ENCODE measurements at regions not wholly inside any gene's neighbourhood (a gene's known extent, or its start where the extent isn't known, plus 50 kb on each side); places are given as distances from the start of the nearest gene placed in this dataset.

GRCh38 chr5:130890610-130891009 is 274.4 kb downstream of the HINT1 start (continued):
- TF ChIP-seq CTCF (conservative IDR thresholded peaks at IDR 0.05; ENCODE audit: low read depth in 2 of 2) (no peak), EZH2 (IDR thresholded peaks at IDR 0.05; ENCODE audit: low read depth, unreplicated experiment) (no peak), STAT1 (IDR thresholded peaks at IDR 0.05; ENCODE audit: unreplicated experiment) (no peak)

GRCh38 chr5:130885691-130886090 is 279.4 kb downstream of the HINT1 start:
- Histone ChIP-seq H2AFZ (no peak overlapping the region), H3K27me3 (ENCODE audit: insufficient read depth) (no peaks in the 10 kb centered on the region), H3F3A (replicated peaks; ENCODE audit: low read depth) (no peaks in the 10 kb centered on the region), H3K4me3 (no peak overlapping the region), H3K9me2 (ENCODE audit: insufficient read depth) (no peaks in the 10 kb centered on the region), H3K79me2 (replicated peaks; ENCODE audit: insufficient read depth) (no peaks in the 10 kb centered on the region), H3K4me2 (no peak overlapping the region), H3K4me1 (ENCODE audit: insufficient read depth) (no peaks in the 10 kb centered on the region), H3K27ac (ENCODE audit: low read depth) (no peak overlapping the region), H3K36me3 (ENCODE audit: insufficient read depth) (no peaks in the 10 kb centered on the region), H4K20me1 (replicated peaks; ENCODE audit: insufficient read depth) (no peaks in the 10 kb centered on the region; the same call in 1 of the 2 replicates)
- ATAC-seq (no peak), DNase-seq (ENCODE audit: low spot score) (no peak)
- no peaks in the 10 kb centered on the region for H3K36me3 Mint-ChIP-seq (ENCODE audit: low read depth)
- no peak overlapping the region for H3K27ac Mint-ChIP-seq
- H3K4me1 Mint-ChIP-seq = peaks cover 10% of the 10 kb centered on the region; the same call in 2 of the 3 replicates
- H3K27me3 Mint-ChIP-seq (ENCODE audit: insufficient read depth, low read depth, poor library complexity) = no peaks in the 10 kb centered on the region
- no peaks in the 10 kb centered on the region for H3K9me3 Mint-ChIP-seq
- H3K4me3 Mint-ChIP-seq = no peak overlapping the region
- TF ChIP-seq EZH2phosphoT487 (IDR thresholded peaks at IDR 0.05; ENCODE audit: unreplicated experiment) (no peak), JUNB (IDR thresholded peaks at IDR 0.05; ENCODE audit: unreplicated experiment) (no peak), CREB1 (CRISPR knock-in tag; IDR thresholded peaks at IDR 0.05; ENCODE audit: low read depth) (no peak), CTCF (conservative IDR thresholded peaks at IDR 0.05; ENCODE audit: low read depth in 2 of 2) (no peak), ETS1 (IDR thresholded peaks at IDR 0.05) (no peak), STAT1 (IDR thresholded peaks at IDR 0.05; ENCODE audit: unreplicated experiment) (no peak), ZNF462 (CRISPR knock-in tag; IDR thresholded peaks at IDR 0.05) (no peak), POLR2AphosphoS5 (IDR thresholded peaks at IDR 0.05; ENCODE audit: low read depth) (no peak), ZNF114 (CRISPR knock-in tag; IDR thresholded peaks at IDR 0.05) (no peak), EZH2 (IDR thresholded peaks at IDR 0.05; ENCODE audit: low read depth, unreplicated experiment) (no peak)

All from GM23338 (cell line).